ENCODE measurements at regions not wholly inside any gene's neighbourhood (a gene's known extent, or its start where the extent isn't known, plus 50 kb on each side); places are given as distances from the start of the nearest gene placed in this dataset.

DNA sequence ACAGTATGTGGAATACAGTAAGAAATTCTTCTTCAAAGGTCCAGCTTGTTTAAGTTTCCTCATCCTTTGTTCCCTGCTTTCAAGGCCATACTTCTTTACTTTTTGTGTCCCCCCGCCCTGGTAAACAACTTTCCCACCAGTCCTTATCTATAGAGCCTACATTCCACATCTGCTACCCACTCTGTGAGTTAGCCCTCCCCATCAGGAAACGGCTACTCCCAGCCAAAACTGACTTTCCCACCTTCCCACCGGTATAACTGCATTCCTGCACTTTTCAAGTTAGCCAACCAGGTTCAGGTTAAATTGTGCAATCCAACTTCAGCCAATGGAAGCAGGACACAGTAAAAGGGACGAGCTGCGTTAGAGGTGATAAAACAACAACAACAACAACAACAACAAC is 186.9 kb downstream of the DDX3Y start:
- TF ChIP-seq, protein P1, sequence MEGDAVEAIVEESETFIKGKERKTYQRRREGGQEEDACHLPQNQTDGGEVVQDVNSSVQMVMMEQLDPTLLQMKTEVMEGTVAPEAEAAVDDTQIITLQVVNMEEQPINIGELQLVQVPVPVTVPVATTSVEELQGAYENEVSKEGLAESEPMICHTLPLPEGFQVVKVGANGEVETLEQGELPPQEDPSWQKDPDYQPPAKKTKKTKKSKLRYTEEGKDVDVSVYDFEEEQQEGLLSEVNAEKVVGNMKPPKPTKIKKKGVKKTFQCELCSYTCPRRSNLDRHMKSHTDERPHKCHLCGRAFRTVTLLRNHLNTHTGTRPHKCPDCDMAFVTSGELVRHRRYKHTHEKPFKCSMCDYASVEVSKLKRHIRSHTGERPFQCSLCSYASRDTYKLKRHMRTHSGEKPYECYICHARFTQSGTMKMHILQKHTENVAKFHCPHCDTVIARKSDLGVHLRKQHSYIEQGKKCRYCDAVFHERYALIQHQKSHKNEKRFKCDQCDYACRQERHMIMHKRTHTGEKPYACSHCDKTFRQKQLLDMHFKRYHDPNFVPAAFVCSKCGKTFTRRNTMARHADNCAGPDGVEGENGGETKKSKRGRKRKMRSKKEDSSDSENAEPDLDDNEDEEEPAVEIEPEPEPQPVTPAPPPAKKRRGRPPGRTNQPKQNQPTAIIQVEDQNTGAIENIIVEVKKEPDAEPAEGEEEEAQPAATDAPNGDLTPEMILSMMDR (IDR thresholded peaks at IDR 0.05; ENCODE audit: poor library complexity, severe bottlenecking), result no peak
- H3K27ac ChIP-seq (ENCODE audit: poor library complexity, severe bottlenecking), result no peak overlapping the region
- DNase-seq (ENCODE audit: low spot score), result no peak
- no peaks in the 10 kb centered on the region for H3K27me3 ChIP-seq (ENCODE audit: insufficient read depth, poor library complexity, severe bottlenecking)
- H3K4me1 ChIP-seq (ENCODE audit: insufficient read depth, poor library complexity, severe bottlenecking), result no peaks in the 10 kb centered on the region
- 0 out of 3 replicates have a peak, but pooled peaks have one; percentile 23 for ATAC-seq (ENCODE audit: low read depth)
- H3K36me3 ChIP-seq (ENCODE audit: low read depth), result no peaks in the 10 kb centered on the region
- no peak overlapping the region for H3K4me3 ChIP-seq (ENCODE audit: severe bottlenecking)
- H3K9me3 ChIP-seq (ENCODE audit: severe bottlenecking), result no peaks in the 10 kb centered on the region

DNA sequence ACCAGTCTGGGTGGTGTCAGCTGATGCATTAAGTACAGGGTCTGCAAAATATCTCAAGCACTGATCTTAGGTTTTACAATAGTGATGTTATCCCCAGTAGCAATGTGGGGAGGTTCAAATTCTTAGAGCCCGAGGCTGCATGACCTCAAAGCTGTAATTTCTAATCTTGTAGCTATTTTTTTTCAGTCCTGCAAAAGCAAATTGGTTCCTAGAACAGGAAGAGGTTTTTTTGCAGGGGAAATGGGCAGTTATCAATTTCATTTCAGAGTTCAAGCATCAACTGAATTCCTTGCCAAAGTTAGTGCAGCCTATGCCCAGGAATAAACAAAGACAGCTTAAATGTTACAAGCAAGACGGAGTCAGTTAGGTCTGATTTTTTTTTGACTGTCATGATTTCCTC is 188.3 kb downstream of the DDX3Y start:
- H3K4me3 ChIP-seq (ENCODE audit: severe bottlenecking), result no peak overlapping the region
- H3K9me3 ChIP-seq (ENCODE audit: severe bottlenecking), result no peaks in the 10 kb centered on the region
- TF ChIP-seq, protein P1 (IDR thresholded peaks at IDR 0.05; ENCODE audit: poor library complexity, severe bottlenecking), result no peak
- no peak overlapping the region for H3K27ac ChIP-seq (ENCODE audit: poor library complexity, severe bottlenecking)
- DNase-seq (ENCODE audit: low spot score) (no peak), ATAC-seq (ENCODE audit: low read depth) (no peak)
- H3K36me3 ChIP-seq (ENCODE audit: low read depth), result no peaks in the 10 kb centered on the region
- H3K4me1 ChIP-seq (ENCODE audit: insufficient read depth, poor library complexity, severe bottlenecking), result no peaks in the 10 kb centered on the region
- no peaks in the 10 kb centered on the region for H3K27me3 ChIP-seq (ENCODE audit: insufficient read depth, poor library complexity, severe bottlenecking)

DNA sequence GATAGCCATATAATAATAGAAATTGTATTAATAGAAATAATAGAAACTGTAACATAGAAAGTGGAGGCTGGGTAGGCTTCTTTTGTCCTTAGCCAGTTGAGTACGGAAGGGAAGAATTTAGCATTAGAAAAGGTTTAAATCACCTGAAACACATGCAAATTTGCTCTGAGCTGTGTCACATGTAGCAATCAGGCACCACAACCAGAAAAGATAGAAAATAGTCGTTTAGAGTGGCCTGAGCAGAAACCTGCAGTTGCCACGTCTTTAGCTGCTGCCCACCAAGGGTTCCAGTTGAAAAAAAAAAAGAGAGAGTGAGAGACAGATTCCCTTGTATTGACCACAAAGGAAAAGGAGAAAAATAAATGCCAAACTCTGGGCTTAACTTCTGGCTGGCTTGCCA is 188.8 kb downstream of the DDX3Y start:
- H3K9me3 ChIP-seq (ENCODE audit: severe bottlenecking), result no peaks in the 10 kb centered on the region
- no peaks in the 10 kb centered on the region for H3K36me3 ChIP-seq (ENCODE audit: low read depth)
- no peak overlapping the region for H3K27ac ChIP-seq (ENCODE audit: poor library complexity, severe bottlenecking)
- TF ChIP-seq, protein P1 (IDR thresholded peaks at IDR 0.05; ENCODE audit: poor library complexity, severe bottlenecking), result no peak
- no peaks in the 10 kb centered on the region for H3K4me1 ChIP-seq (ENCODE audit: insufficient read depth, poor library complexity, severe bottlenecking)
- H3K27me3 ChIP-seq (ENCODE audit: insufficient read depth, poor library complexity, severe bottlenecking), result no peaks in the 10 kb centered on the region
- H3K4me3 ChIP-seq (ENCODE audit: severe bottlenecking), result no peak overlapping the region
- ATAC-seq (ENCODE audit: low read depth) (no peak), DNase-seq (ENCODE audit: low spot score) (no peak)

DNA sequence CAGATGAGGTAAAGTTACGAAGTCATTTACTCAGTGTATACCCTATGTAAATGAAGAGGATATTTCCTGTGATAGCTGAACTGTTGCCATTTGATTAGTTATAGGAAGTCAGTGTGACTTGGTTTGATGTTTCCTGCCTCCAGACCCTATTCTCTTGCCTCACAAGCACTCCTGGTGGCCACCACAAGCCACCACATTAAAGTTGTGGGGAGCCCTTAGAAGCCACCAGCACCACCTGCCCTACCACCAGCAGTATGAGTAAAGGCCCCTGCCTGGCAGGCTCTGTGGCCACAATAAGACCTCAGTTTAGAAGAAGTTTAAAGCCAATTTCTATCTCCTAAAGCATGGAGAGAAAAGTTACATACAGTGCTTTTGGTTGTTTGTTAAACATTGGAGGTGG is 189.7 kb downstream of the DDX3Y start:
- Histone ChIP-seq H3K27ac (ENCODE audit: poor library complexity, severe bottlenecking) (no peak overlapping the region), H3K27me3 (ENCODE audit: insufficient read depth, poor library complexity, severe bottlenecking) (no peaks in the 10 kb centered on the region), H3K9me3 (ENCODE audit: severe bottlenecking) (no peaks in the 10 kb centered on the region), H3K4me3 (ENCODE audit: severe bottlenecking) (no peak overlapping the region), H3K4me1 (ENCODE audit: insufficient read depth, poor library complexity, severe bottlenecking) (no peaks in the 10 kb centered on the region), H3K36me3 (ENCODE audit: low read depth) (no peaks in the 10 kb centered on the region)
- TF ChIP-seq, protein P1 (IDR thresholded peaks at IDR 0.05; ENCODE audit: poor library complexity, severe bottlenecking), result no peak
- no peak for DNase-seq (ENCODE audit: low spot score)
- ATAC-seq (ENCODE audit: low read depth), result no peak

DNA sequence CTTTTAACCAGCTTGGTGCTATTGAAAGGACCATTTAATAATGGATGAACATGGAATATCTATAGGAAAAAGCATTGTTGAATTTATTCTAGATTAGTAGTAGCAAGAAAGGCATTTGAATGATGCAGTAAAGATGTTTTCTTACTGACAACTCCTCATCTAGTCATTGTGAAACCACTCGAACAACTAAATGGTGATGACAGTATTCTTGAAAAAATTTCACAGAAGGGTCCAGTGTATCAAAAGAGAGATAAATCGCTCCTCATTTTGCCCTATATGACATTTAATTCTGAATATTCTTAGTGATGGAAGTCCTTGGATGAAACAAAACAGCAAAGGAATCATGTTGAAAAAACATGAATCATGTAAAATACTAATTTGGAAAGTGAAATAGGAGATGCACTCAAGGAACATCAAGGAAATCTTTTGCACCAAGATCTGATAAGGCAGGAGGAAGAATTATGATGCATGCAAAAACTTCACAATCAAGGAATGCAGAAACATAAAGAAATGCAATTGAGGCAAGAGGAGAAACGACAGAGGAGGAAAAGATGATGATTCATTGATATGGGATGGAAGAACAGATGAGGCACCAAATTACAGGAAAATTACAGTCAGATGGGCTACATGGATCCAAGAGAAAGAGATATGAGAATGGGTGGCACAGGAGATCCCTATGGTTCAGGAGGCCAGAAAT is 190.4 kb downstream of the DDX3Y start:
- Histone ChIP-seq H3K4me3 (ENCODE audit: severe bottlenecking) (no peak overlapping the region), H3K27ac (ENCODE audit: poor library complexity, severe bottlenecking) (no peak overlapping the region), H3K27me3 (ENCODE audit: insufficient read depth, poor library complexity, severe bottlenecking) (no peaks in the 10 kb centered on the region), H3K9me3 (ENCODE audit: severe bottlenecking) (no peaks in the 10 kb centered on the region), H3K4me1 (ENCODE audit: insufficient read depth, poor library complexity, severe bottlenecking) (no peaks in the 10 kb centered on the region), H3K36me3 (ENCODE audit: low read depth) (no peaks in the 10 kb centered on the region)
- DNase-seq (ENCODE audit: low spot score) (no peak), ATAC-seq (ENCODE audit: low read depth) (no peak)
- TF ChIP-seq, protein P1 (IDR thresholded peaks at IDR 0.05; ENCODE audit: poor library complexity, severe bottlenecking), result no peak

Data from RWPE2 (cell line).